Neural progenitor cell (in vitro differentiated cells): ENCODE measurements at regions not wholly inside any gene's neighbourhood (a gene's known extent, or its start where the extent isn't known, plus 50 kb on each side); places are given as distances from the start of the nearest gene placed in this dataset.

Experiments used
- DNase-seq: peaks from one replicate; pipeline ENCODE4 v3.0.0-alpha.2; 2016; ENCODE audit warnings: low spot score
- H2AFZ ChIP-seq: fragments of 200-600 bp; sonication (generic); replicated peaks from 2 replicates; pipeline ENCODE4 v1.6.1; 2016; ENCODE audit warnings: antibody characterized with exemption
- H3F3A ChIP-seq: fragments of 200-600 bp; sonication (generic); 2 replicates; pipeline ENCODE4 v1.6.1; 2016; ENCODE audit warnings: antibody characterized with exemption, low read depth
- H3K27ac ChIP-seq: fragments of 200-600 bp; sonication (generic); 2 replicates; pipeline ENCODE4 v1.5.1; 2016; ENCODE audit warnings: mild to moderate bottlenecking
- H3K27me3 ChIP-seq: fragments of 200-600 bp; sonication (generic); 2 replicates; pipeline ENCODE4 v1.6.1; 2016; ENCODE audit warnings: mild to moderate bottlenecking, moderate library complexity
- H3K36me3 ChIP-seq: fragments of 200-600 bp; sonication (generic); 2 replicates; pipeline ENCODE4 v1.5.1; 2016
- H3K4me1 ChIP-seq: fragments of 200-600 bp; sonication (generic); 2 replicates; pipeline ENCODE4 v1.6.1; 2016; ENCODE audit warnings: mixed run types
- H3K4me2 ChIP-seq: fragments of 200-600 bp; sonication (generic); 2 replicates; pipeline ENCODE4 v1.6.1; 2016
- H3K4me3 ChIP-seq: fragments of 200-600 bp; sonication (generic); 2 replicates; pipeline ENCODE4 v1.5.1; 2016
- H3K79me2 ChIP-seq: fragments of 200-600 bp; sonication (generic); 2 replicates; pipeline ENCODE4 v1.6.1; 2016; ENCODE audit warnings: low read depth
- H3K9ac ChIP-seq: fragments of 200-600 bp; sonication (generic); 2 replicates; pipeline ENCODE4 v1.6.1; 2016
- H3K9me3 ChIP-seq: fragments of 200-600 bp; sonication (generic); 2 replicates; pipeline ENCODE4 v1.5.1; 2016; ENCODE audit warnings: low read depth
- H4K20me1 ChIP-seq: fragments of 200-600 bp; sonication (generic); 2 replicates; pipeline ENCODE4 v1.6.1; 2016; ENCODE audit warnings: low read depth
- H3K27ac Mint-ChIP-seq: 3 replicates; pipeline ENCODE4 v1.8.0; 2021; ENCODE audit warnings: mixed read lengths
- H3K27me3 Mint-ChIP-seq: 2 replicates; pipeline ENCODE4 v1.8.0; 2022; ENCODE audit warnings: low read depth, mild to moderate bottlenecking, inconsistent platforms, moderate library complexity, mixed read lengths; ENCODE audit not compliant: insufficient read depth
- H3K36me3 Mint-ChIP-seq: 3 replicates; pipeline ENCODE4 v1.8.0; 2021; ENCODE audit warnings: mixed read lengths
- H3K4me1 Mint-ChIP-seq: 3 replicates; pipeline ENCODE4 v1.8.0; 2021; ENCODE audit warnings: mixed read lengths
- H3K4me3 Mint-ChIP-seq: 3 replicates; pipeline ENCODE4 v1.8.0; 2021; ENCODE audit warnings: mild to moderate bottlenecking, moderate library complexity, mixed read lengths
- H3K9me3 Mint-ChIP-seq: 3 replicates; pipeline ENCODE4 v1.8.0; 2020; ENCODE audit warnings: mixed read lengths
- EZH2 ChIP-seq: fragments of 200-600 bp; sonication (generic); IDR thresholded peaks from 2 replicates; pipeline ENCODE4 v1.6.1; 2017; ENCODE audit warnings: antibody characterized with exemption, mild to moderate bottlenecking, moderate library complexity
- EZH2phosphoT487 ChIP-seq: fragments of 200-600 bp; sonication (generic); IDR thresholded peaks from 2 replicates; pipeline ENCODE4 v1.6.1; 2017; ENCODE audit warnings: antibody characterized with exemption
- TF ChIP-seq, protein P1 (sequence below): fragments of 200-600 bp; sonication (generic); IDR thresholded peaks from 2 replicates; pipeline ENCODE4 v1.5.1; 2017; ENCODE audit warnings: antibody characterized with exemption, mild to moderate bottlenecking

DNA sequence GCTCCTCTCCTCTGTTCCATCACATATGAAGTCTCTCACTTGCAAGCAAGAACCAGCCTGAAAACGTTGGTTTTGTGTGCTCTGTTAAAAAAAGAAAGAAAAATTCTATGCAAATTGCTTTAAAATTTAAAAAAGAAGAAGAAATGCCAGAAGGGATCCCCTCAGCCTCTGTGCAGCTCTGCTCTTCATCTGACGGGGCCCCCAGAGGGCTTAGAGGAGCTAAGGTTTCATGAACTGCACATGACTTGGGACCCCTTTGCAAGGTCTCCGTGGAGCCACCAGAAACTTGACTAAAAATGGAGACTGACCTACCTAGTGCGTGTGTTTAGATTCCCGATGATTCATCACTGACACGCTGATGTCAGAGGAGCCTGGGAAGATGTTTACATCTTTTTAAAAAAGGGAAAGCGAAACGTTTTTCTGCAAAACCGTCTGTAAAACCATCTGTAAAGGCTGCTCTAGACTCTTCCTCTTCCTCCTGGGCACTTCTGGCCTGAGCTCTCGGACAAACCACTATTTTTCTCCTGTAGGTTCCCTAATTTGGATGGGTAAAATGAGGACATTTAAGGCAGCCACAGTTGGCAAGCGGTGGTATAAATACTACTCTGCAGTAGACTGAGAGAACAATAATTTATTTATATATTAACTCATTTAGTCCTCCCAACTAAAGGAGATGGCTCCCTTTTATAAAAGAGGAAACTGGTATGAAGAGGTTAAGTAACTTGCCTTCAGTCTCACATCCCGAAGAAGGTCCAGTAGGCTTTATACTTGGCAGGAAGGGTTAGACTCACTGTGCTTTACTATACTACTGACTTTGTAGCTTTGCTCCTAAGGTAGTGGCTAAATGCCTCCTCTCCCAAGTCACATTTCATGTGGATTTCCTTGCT, 67.2 kb upstream of the POLG start:
- H3K36me3 Mint-ChIP-seq, result no peaks in the 10 kb centered on the region
- H3K4me3 Mint-ChIP-seq, result peak overlapping the region; percentile 49
- Histone ChIP-seq H3K27me3 (peaks cover 100% of the 10 kb centered on the region), H3K27ac (no peak overlapping the region), H3K79me2 (no peaks in the 10 kb centered on the region), H3F3A (peaks cover 20% of the 10 kb centered on the region), H2AFZ (no peak overlapping the region), H3K9ac (no peak overlapping the region), H3K9me3 (no peaks in the 10 kb centered on the region), H3K36me3 (no peaks in the 10 kb centered on the region), H3K4me2 (no peak overlapping the region), H3K4me1 (peaks cover 13% of the 10 kb centered on the region), H3K4me3 (no peak overlapping the region), H4K20me1 (peaks cover 94% of the 10 kb centered on the region)
- peaks cover 16% of the 10 kb centered on the region for H3K4me1 Mint-ChIP-seq
- TF ChIP-seq EZH2phosphoT487 (peak; percentile 14), EZH2 (peak; percentile 66)
- TF ChIP-seq, protein P1, sequence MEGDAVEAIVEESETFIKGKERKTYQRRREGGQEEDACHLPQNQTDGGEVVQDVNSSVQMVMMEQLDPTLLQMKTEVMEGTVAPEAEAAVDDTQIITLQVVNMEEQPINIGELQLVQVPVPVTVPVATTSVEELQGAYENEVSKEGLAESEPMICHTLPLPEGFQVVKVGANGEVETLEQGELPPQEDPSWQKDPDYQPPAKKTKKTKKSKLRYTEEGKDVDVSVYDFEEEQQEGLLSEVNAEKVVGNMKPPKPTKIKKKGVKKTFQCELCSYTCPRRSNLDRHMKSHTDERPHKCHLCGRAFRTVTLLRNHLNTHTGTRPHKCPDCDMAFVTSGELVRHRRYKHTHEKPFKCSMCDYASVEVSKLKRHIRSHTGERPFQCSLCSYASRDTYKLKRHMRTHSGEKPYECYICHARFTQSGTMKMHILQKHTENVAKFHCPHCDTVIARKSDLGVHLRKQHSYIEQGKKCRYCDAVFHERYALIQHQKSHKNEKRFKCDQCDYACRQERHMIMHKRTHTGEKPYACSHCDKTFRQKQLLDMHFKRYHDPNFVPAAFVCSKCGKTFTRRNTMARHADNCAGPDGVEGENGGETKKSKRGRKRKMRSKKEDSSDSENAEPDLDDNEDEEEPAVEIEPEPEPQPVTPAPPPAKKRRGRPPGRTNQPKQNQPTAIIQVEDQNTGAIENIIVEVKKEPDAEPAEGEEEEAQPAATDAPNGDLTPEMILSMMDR, result no peak
- no peak for DNase-seq
- H3K27ac Mint-ChIP-seq, result no peak overlapping the region
- peaks cover 98% of the 10 kb centered on the region for H3K27me3 Mint-ChIP-seq
- peaks cover 4% of the 10 kb centered on the region for H3K9me3 Mint-ChIP-seq

DNA sequence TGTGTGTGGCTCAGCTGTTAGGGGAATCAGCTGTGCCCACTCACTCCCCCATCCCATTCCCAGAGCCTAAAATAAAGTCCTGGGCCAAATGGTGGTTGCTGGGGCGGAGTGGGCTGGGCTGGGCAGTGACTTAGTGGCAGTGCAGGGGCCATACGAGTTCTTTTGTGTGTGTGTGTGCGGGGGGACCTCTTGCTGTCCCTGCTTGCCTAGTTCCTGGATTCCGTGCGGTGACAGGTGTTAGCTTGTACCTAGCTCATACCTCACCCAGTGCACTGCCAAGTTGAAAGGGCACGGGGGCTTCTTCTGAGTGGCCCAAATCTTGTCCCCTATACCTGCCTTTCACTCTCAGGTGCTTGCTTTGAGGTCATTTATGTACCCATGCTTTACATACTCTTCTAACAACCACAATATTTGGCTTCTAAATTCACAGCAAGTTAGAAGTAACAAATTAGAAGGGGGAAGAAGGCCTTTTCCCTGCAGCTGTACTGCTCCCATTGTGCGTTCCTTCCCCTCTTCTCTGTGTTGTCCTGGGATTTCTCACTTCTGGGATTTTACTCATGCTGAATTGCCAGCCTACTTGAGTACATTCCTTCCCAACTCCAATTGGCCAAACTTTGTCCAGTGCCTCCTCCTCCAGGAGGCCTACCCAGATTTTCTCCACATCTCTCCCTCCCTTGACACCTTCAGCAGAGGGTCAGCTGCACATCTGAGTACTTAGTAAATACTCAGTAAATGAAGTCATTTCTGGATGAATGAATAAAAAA, 66.3 kb upstream of the POLG start:
- TF ChIP-seq, protein P1, result no peak
- TF ChIP-seq EZH2phosphoT487 (no peak), EZH2 (no peak)
- Histone ChIP-seq H3K4me2 (no peak overlapping the region), H3K4me3 (no peak overlapping the region), H3K9ac (no peak overlapping the region), H4K20me1 (peaks cover 89% of the 10 kb centered on the region), H3K4me1 (peaks cover 10% of the 10 kb centered on the region), H3K36me3 (no peaks in the 10 kb centered on the region), H3F3A (peaks cover 12% of the 10 kb centered on the region), H3K27me3 (peaks cover 100% of the 10 kb centered on the region), H2AFZ (no peak overlapping the region), H3K27ac (no peak overlapping the region), H3K79me2 (no peaks in the 10 kb centered on the region), H3K9me3 (no peaks in the 10 kb centered on the region)
- Mint-ChIP-seq H3K27me3 (peaks cover 95% of the 10 kb centered on the region), H3K27ac (no peak overlapping the region), H3K4me3 (peak overlapping the region; percentile 33), H3K9me3 (peaks cover 4% of the 10 kb centered on the region), H3K4me1 (peaks cover 17% of the 10 kb centered on the region), H3K36me3 (no peaks in the 10 kb centered on the region)
- no peak for DNase-seq

DNA sequence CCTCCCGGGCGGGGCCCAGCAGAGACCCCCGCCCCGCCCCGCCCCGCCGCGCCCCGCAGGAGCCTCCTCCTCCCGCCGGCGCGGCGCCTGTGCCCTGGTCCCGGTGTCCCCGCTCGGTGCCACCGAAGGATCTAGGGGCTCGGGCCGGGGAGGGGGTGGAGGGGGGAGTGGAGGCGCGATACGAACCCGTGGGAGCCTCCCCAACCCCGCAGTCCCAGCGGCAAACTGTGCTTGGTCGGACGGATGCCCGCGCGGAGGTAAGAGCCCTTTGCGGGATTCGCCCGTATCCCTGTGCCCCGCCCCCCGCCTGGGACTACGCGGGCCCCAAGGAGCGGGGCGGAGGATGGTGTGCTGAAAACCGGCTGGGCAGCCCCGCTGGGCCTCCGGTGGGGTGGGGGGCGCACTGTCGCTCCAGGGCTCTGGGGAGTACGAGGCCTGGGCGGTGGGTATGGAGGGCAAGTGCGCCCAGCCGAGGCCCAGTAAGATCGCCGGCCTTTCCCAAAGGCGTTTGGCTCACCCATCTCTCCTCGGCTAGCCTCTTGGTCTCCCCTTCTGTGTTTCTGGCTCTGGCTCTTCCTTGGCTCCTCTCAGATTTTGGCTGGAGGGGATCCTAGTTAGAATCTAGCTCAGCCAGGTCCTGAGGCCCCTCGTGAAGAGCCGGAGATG, 65.6 kb upstream of the POLG start:
- peak; percentile 52 for DNase-seq
- peak overlapping the region; percentile 33 for H3K4me3 Mint-ChIP-seq
- Histone ChIP-seq H3F3A (peaks cover 12% of the 10 kb centered on the region), H3K4me2 (peak overlapping the region; percentile 68), H3K79me2 (no peaks in the 10 kb centered on the region), H3K4me1 (peaks cover 10% of the 10 kb centered on the region), H3K9me3 (no peaks in the 10 kb centered on the region), H3K9ac (no peak overlapping the region), H4K20me1 (peaks cover 88% of the 10 kb centered on the region), H3K36me3 (no peaks in the 10 kb centered on the region), H3K4me3 (no peak overlapping the region), H3K27ac (no peak overlapping the region), H2AFZ (no peak overlapping the region), H3K27me3 (peaks cover 100% of the 10 kb centered on the region)
- H3K36me3 Mint-ChIP-seq, result no peaks in the 10 kb centered on the region
- peaks cover 24% of the 10 kb centered on the region for H3K4me1 Mint-ChIP-seq
- peaks cover 93% of the 10 kb centered on the region for H3K27me3 Mint-ChIP-seq
- TF ChIP-seq EZH2phosphoT487, result peak; percentile 98
- TF ChIP-seq, protein P1, result no peak
- peak; percentile 88 for TF ChIP-seq EZH2
- no peak overlapping the region for H3K27ac Mint-ChIP-seq
- peaks cover 4% of the 10 kb centered on the region for H3K9me3 Mint-ChIP-seq
